Esophagus muscularis mucosa (tissue), 4 donors: ENCODE measurements at regions not wholly inside any gene's neighbourhood (a gene's known extent, or its start where the extent isn't known, plus 50 kb on each side); places are given as distances from the start of the nearest gene placed in this dataset.
"Not testable (repeated sequence)": the region's sequence is repeated elsewhere in the genome, so short reads cannot be mapped to it uniquely, and the experiment has no call there.

Experiments used
- DNase-seq: peaks from one replicate; pipeline ENCODE4 v3.0.0-alpha.2; 2017; ENCODE audit errors: extremely low spot score
- H3K27ac ChIP-seq, 4 donors: fragments of 200-600 bp; sonication (generic); replicated peaks in 1 of 4; 1 replicate in 3 of 4; 2 replicates in 1 of 4; pipeline ENCODE4 v1.5.1; 2016 to 2019; ENCODE audit warnings: mild to moderate bottlenecking in 1 of 4
- H3K27me3 ChIP-seq, 4 donors: fragments of 200-600 bp; sonication (generic); one replicate each; pipeline versions ENCODE4 v1.5.1 to v1.6.0; 2016 to 2019
- H3K36me3 ChIP-seq, 4 donors: fragments of 200-600 bp; sonication (generic); one replicate each; pipeline ENCODE4 v1.5.1; 2016 to 2019
- H3K4me1 ChIP-seq, 4 donors: fragments of 200-600 bp; sonication (generic); one replicate each; pipeline ENCODE4 v1.5.1; 2016 to 2019
- H3K4me3 ChIP-seq, 4 donors: fragments of 200-600 bp; sonication (generic); 1 replicate in 2 of 4; 2 replicates in 2 of 4; pipeline ENCODE4 v1.5.1; 2016 to 2019; ENCODE audit warnings: mild to moderate bottlenecking in 4 of 4, moderate library complexity in 1 of 4
- H3K9me3 ChIP-seq, 4 donors: fragments of 200-600 bp; sonication (generic); 1 replicate in 3 of 4; 2 replicates in 1 of 4; pipeline ENCODE4 v1.5.1; 2016 to 2019
- CTCF ChIP-seq, 3 experiments: fragments of 200-600 bp in 2 of 3; fragments of 450-650 bp in 1 of 3; sonication (generic) in 2 of 3; IDR thresholded peaks; one replicate each; pipeline ENCODE4 v1.5.1; 2017 to 2019; ENCODE audit warnings: antibody characterized with exemption in 3 of 3, mild to moderate bottlenecking in 2 of 3, moderate library complexity in 1 of 3
- EP300 ChIP-seq: sonication (generic); formaldehyde crosslinking; IDR thresholded peaks from one replicate; pipeline ENCODE4 v1.6.1; 2017; ENCODE audit warnings: antibody characterized with exemption
- POLR2A ChIP-seq: fragments of 450-650 bp; IDR thresholded peaks from one replicate; pipeline ENCODE4 v1.6.1; 2017; ENCODE audit warnings: antibody characterized with exemption, moderate library complexity, mild to moderate bottlenecking, low read depth
- POLR2AphosphoS5 ChIP-seq, 2 donors: sonication (generic); formaldehyde crosslinking; IDR thresholded peaks; one replicate each; pipeline ENCODE4 v1.6.1; 2017; ENCODE audit warnings: antibody characterized with exemption in 2 of 2
- WGBS: methylation state at CpG from one replicate; pipeline ENCODE4 v1.1.5; 2018; 5-methylcytosine and 5-hydroxymethylcytosine counted together
- intact Hi-C: fragments of 100-400 bp; cut with DNase I; formaldehyde crosslinking; loops from one replicate; pipeline ENCODE4 v1.15.1; 2023

- intact Hi-C loops = no loop called here
- no peak overlapping the region for H3K4me3 ChIP-seq
- no peak for DNase-seq
- H3K27ac ChIP-seq = no peak overlapping the region
- no peaks in the 10 kb centered on the region for H3K4me1 ChIP-seq
- H3K36me3 ChIP-seq = no peaks in the 10 kb centered on the region
- TF ChIP-seq POLR2AphosphoS5 (IDR thresholded peaks at IDR 0.05) (no peak), EP300 (no peak), CTCF (IDR thresholded peaks at IDR 0.05) (no peak), POLR2A (no peak)
- H3K9me3 ChIP-seq = peaks cover 0 to 4% (median 0%) of the 10 kb centered on the region in 4 donors
- H3K27me3 ChIP-seq = peaks cover 0 to 15% (median 0%) of the 10 kb centered on the region in 4 donors
- 97% methylated on average over 1 of the region's 1 CpG for WGBS
These were observed 1117.8 kb downstream of the GATA3 start for GRCh38 chr10:9172276-9172675.

- H3K4me3 ChIP-seq = no peak overlapping the region
- peaks cover 0 to 7% (median 0%) of the 10 kb centered on the region in 4 donors for H3K27me3 ChIP-seq
- no peak for TF ChIP-seq EP300
- no peak for TF ChIP-seq POLR2AphosphoS5 (IDR thresholded peaks at IDR 0.05)
- no peak for TF ChIP-seq POLR2A
- no peak for TF ChIP-seq CTCF (IDR thresholded peaks at IDR 0.05)
- no peaks in the 10 kb centered on the region for H3K36me3 ChIP-seq
- no peak for DNase-seq
- no peak overlapping the region for H3K27ac ChIP-seq
- H3K9me3 ChIP-seq = peaks cover 0 to 4% (median 0%) of the 10 kb centered on the region in 4 donors
- no peaks in the 10 kb centered on the region for H3K4me1 ChIP-seq
- intact Hi-C loops = no loop called here
These were observed 1120.7 kb downstream of the GATA3 start for GRCh38 chr10:9175200-9175599.

- DNase-seq, H3K27ac ChIP-seq, H3K4me3 ChIP-seq, H3K9me3 ChIP-seq, H3K27me3 ChIP-seq, H3K36me3 ChIP-seq, intact Hi-C loops, H3K4me1 ChIP-seq: not testable (repeated sequence)
- WGBS = 97% methylated on average over 29 of the region's 48 CpGs
These were observed 1128.9 kb downstream of the GATA3 start for GRCh38 chr10:9183197-9183880.

GRCh38 chr10:9188022-9188810 lies 1133.7 kb downstream of the GATA3 start:
- Histone ChIP-seq H3K27me3 (peaks cover 0 to 14% (median 2%) of the 10 kb centered on the region in 4 donors), H3K4me3 (no peak overlapping the region), H3K9me3 (no peaks in the 10 kb centered on the region), H3K4me1 (no peaks in the 10 kb centered on the region), H3K27ac (no peak overlapping the region), H3K36me3 (no peaks in the 10 kb centered on the region)
- TF ChIP-seq CTCF (IDR thresholded peaks at IDR 0.05) = no peak
- intact Hi-C loops = no loop called here
- no peak for DNase-seq
- 88% methylated on average over 3 of the region's 3 CpGs for WGBS

GRCh38 chr10:9189448-9189847 lies 1135.0 kb downstream of the GATA3 start:
- H3K27ac ChIP-seq = no peak overlapping the region
- intact Hi-C loops = no loop called here
- WGBS = 76% methylated on average over 2 of the region's 2 CpGs
- no peaks in the 10 kb centered on the region for H3K9me3 ChIP-seq
- no peak overlapping the region for H3K4me3 ChIP-seq
- peaks cover 0 to 14% (median 2%) of the 10 kb centered on the region in 4 donors for H3K27me3 ChIP-seq
- DNase-seq = no peak
- TF ChIP-seq EP300 = no peak
- no peak for TF ChIP-seq POLR2A
- no peak for TF ChIP-seq POLR2AphosphoS5 (IDR thresholded peaks at IDR 0.05)
- no peak for TF ChIP-seq CTCF (IDR thresholded peaks at IDR 0.05)
- H3K4me1 ChIP-seq = no peaks in the 10 kb centered on the region
- no peaks in the 10 kb centered on the region for H3K36me3 ChIP-seq
